H1 (cell line): ENCODE measurements at regions not wholly inside any gene's neighbourhood (a gene's known extent, or its start where the extent isn't known, plus 50 kb on each side); places are given as distances from the start of the nearest gene placed in this dataset.

Experiments
- CTCF ChIA-PET: fragments of 300-600 bp; sonication (Branson Sonifier 250); formaldehyde crosslinking; loops from one replicate; lab custom pipeline; 2021; ENCODE audit not compliant: partially characterized antibody; lab: Charles Lee
- POLR2A ChIA-PET: fragments of 300-600 bp; sonication (Branson Sonifier 250); formaldehyde crosslinking; loops from one replicate; lab custom pipeline; 2021; ENCODE audit warnings: inconsistent platforms; ENCODE audit not compliant: partially characterized antibody; lab: Charles Lee
- DNase-seq, 2 experiments: peaks; one replicate each; pipeline versions ENCODE4 v3.0.0 to v3.0.0-alpha.2; 2010 to 2022; ENCODE audit warnings: low spot score in 2 of 2, low read depth in 1 of 2, mixed read lengths in 1 of 2
- FAIRE-seq: peaks from 2 replicates; lab custom pipeline; 2011; peaks lifted over from hg19 to GRCh38; lab: Jason Lieb, UNC
- H2AFZ ChIP-seq: 2 replicates; pipeline ENCODE4 v1.8.1; 2012; ENCODE audit warnings: low read length, inconsistent platforms
- H2AK5ac ChIP-seq: 2 replicates; pipeline ENCODE4 v1.6.1; 2013; ENCODE audit warnings: low read depth, low read length
- H2BK120ac ChIP-seq: replicated peaks from 2 replicates; pipeline ENCODE3; 2013; ENCODE audit warnings: low read depth, low read length, inconsistent platforms
- H2BK12ac ChIP-seq: 2 replicates; pipeline ENCODE4 v1.6.1; 2013; ENCODE audit warnings: low read depth, low read length
- H2BK15ac ChIP-seq: 2 replicates; pipeline ENCODE4 v1.6.1; 2013; ENCODE audit warnings: low read length
- H2BK20ac ChIP-seq: 2 replicates; pipeline ENCODE4 v1.6.1; 2013; ENCODE audit warnings: low read length
- H2BK5ac ChIP-seq: 2 replicates; pipeline ENCODE4 v1.6.1; 2013; ENCODE audit warnings: low read depth, low read length
- H3K14ac ChIP-seq: 2 replicates; pipeline ENCODE4 v1.6.1; 2013; ENCODE audit warnings: inconsistent platforms; ENCODE audit not compliant: insufficient read length
- H3K18ac ChIP-seq: 2 replicates; pipeline ENCODE4 v1.6.1; 2013; ENCODE audit warnings: low read length; ENCODE audit errors: extremely low read depth
- H3K23ac ChIP-seq: 2 replicates; pipeline ENCODE4 v1.6.1; 2013; ENCODE audit warnings: inconsistent platforms; ENCODE audit not compliant: insufficient read length
- H3K23me2 ChIP-seq: 2 replicates; pipeline ENCODE4 v1.6.1; 2013; ENCODE audit warnings: low read depth, low read length
- H3K27ac ChIP-seq: 2 replicates; pipeline ENCODE4 v1.6.1; 2011; ENCODE audit warnings: low read depth, low read length, inconsistent platforms
- H3K27me3 ChIP-seq, 4 experiments: replicated peaks in 1 of 4; 1 replicate in 1 of 4; 2 replicates in 3 of 4; pipeline versions ENCODE4 v1.6.1 to v1.8.1; 2011 to 2013; ENCODE audit warnings: low read length in 3 of 4, mild to moderate bottlenecking in 3 of 4, inconsistent platforms in 2 of 4, mixed read lengths in 2 of 4, moderate library complexity in 1 of 4; ENCODE audit not compliant: control insufficient read depth in 3 of 4, insufficient read depth in 3 of 4; ENCODE audit errors: extremely low read depth in 1 of 4
- H3K36me3 ChIP-seq, 4 experiments: 2 replicates each; pipeline versions ENCODE4 v1.6.1 to v1.8.1; 2011 to 2013; ENCODE audit warnings: mild to moderate bottlenecking in 4 of 4, low read length in 3 of 4, moderate library complexity in 2 of 4, control low read depth in 1 of 4, inconsistent platforms in 1 of 4; ENCODE audit not compliant: insufficient read depth in 4 of 4, control insufficient read depth in 2 of 4
- H3K4ac ChIP-seq: replicated peaks from 2 replicates; pipeline ENCODE3; 2013; ENCODE audit warnings: low read length, low read depth, mixed read lengths, inconsistent platforms; ENCODE audit not compliant: insufficient read length
- H3K4me1 ChIP-seq, 4 experiments: replicated peaks in 1 of 4; 1 replicate in 1 of 4; 2 replicates in 3 of 4; pipeline versions ENCODE4 v1.6.1 to v1.8.1; 2011 to 2013; ENCODE audit warnings: low read length in 3 of 4, inconsistent platforms in 2 of 4, mixed read lengths in 1 of 4; ENCODE audit not compliant: insufficient read depth in 4 of 4, control insufficient read depth in 3 of 4
- H3K4me2 ChIP-seq, 2 experiments: 2 replicates each; pipeline versions ENCODE4 v1.6.1 to v1.8.1; 2011 to 2013; ENCODE audit warnings: low read depth in 2 of 2, low read length in 2 of 2, control low read depth in 1 of 2, inconsistent platforms in 1 of 2, mild to moderate bottlenecking in 1 of 2; ENCODE audit not compliant: insufficient read depth in 1 of 2
- H3K4me3 ChIP-seq, 4 experiments: fragments of 200-600, 300-600 bp in 1 of 4; sonication (generic), shearing (Covaris generic), sonication (Bioruptor Twin) in 1 of 4; 2 replicates each; pipeline versions ENCODE4 v1.5.1 to v1.8.1; 2011 to 2016; ENCODE audit warnings: low read length in 4 of 4, low read depth in 3 of 4, control low read depth in 2 of 4, inconsistent platforms in 2 of 4, mild to moderate bottlenecking in 2 of 4, mixed read lengths in 1 of 4, moderate library complexity in 1 of 4; ENCODE audit not compliant: insufficient read depth in 2 of 4; ENCODE audit errors: extremely low read depth in 1 of 4
- H3K56ac ChIP-seq: replicated peaks from 2 replicates; pipeline ENCODE3; 2013; ENCODE audit warnings: low read depth, mild to moderate bottlenecking, mixed read lengths, low read length, inconsistent platforms; ENCODE audit not compliant: insufficient read length
- H3K79me1 ChIP-seq: 2 replicates; pipeline ENCODE4 v1.6.1; 2013; ENCODE audit warnings: low read depth, low read length, control low read depth
- H3K79me2 ChIP-seq, 2 experiments: 2 replicates each; pipeline versions ENCODE4 v1.6.1 to v1.8.1; 2012 to 2013; ENCODE audit warnings: low read length in 2 of 2, mild to moderate bottlenecking in 2 of 2, inconsistent platforms in 1 of 2; ENCODE audit not compliant: insufficient read depth in 2 of 2, control insufficient read depth in 1 of 2
- H3K9ac ChIP-seq, 4 experiments: replicated peaks in 1 of 4; 1 replicate in 1 of 4; 2 replicates in 3 of 4; pipeline versions ENCODE4 v1.6.1 to v1.8.1; 2011 to 2013; ENCODE audit warnings: low read depth in 3 of 4, low read length in 3 of 4, control low read depth in 2 of 4, mild to moderate bottlenecking in 2 of 4, moderate library complexity in 2 of 4, inconsistent platforms in 1 of 4; ENCODE audit errors: extremely low read depth in 1 of 4
- H3K9me3 ChIP-seq, 2 experiments: 2 replicates each; pipeline versions ENCODE4 v1.6.1 to v1.8.1; 2012 to 2013; ENCODE audit warnings: mild to moderate bottlenecking in 2 of 2, moderate library complexity in 2 of 2, control low read depth in 1 of 2, inconsistent platforms in 1 of 2, low read depth in 1 of 2, low read length in 1 of 2, mixed read lengths in 1 of 2; ENCODE audit not compliant: insufficient read depth in 2 of 2
- H4K20me1 ChIP-seq, 2 experiments: replicated peaks in 1 of 2; 2 replicates each; pipeline versions ENCODE3 to v1.8.1; 2011 to 2013; ENCODE audit warnings: inconsistent platforms in 2 of 2, low read length in 2 of 2, mild to moderate bottlenecking in 1 of 2; ENCODE audit not compliant: insufficient read depth in 2 of 2, control insufficient read depth in 1 of 2
- H4K5ac ChIP-seq: 2 replicates; pipeline ENCODE4 v1.6.1; 2013; ENCODE audit warnings: low read length, low read depth, mixed read lengths, inconsistent platforms; ENCODE audit not compliant: insufficient read length
- H4K8ac ChIP-seq: 2 replicates; pipeline ENCODE4 v1.8.0; 2013; ENCODE audit warnings: mild to moderate bottlenecking, moderate library complexity, low read length, inconsistent platforms; ENCODE audit not compliant: insufficient read depth; ENCODE audit errors: extremely low read depth
- H4K91ac ChIP-seq: replicated peaks from 2 replicates; pipeline ENCODE3; 2013; ENCODE audit warnings: low read length, mixed read lengths, inconsistent platforms; ENCODE audit not compliant: insufficient read length
- BCL11A ChIP-seq, 2 experiments: IDR thresholded peaks; one replicate each; pipeline ENCODE4 v1.6.1; 2011; ENCODE audit warnings: low read depth in 2 of 2, low read length in 2 of 2, mild to moderate bottlenecking in 2 of 2
- CHD1 ChIP-seq: IDR thresholded peaks from 2 replicates; pipeline ENCODE4 v1.6.1; 2012; ENCODE audit warnings: low read depth, low read length, improper control_type of control experiment
- CTCF ChIP-seq, 3 experiments: IDR thresholded peaks; 1 replicate in 2 of 3; 2 replicates in 1 of 3; pipeline versions ENCODE4 v1.5.1 to v1.6.1; 2011; ENCODE audit warnings: low read length in 3 of 3, mild to moderate bottlenecking in 3 of 3, inconsistent platforms in 2 of 3, low read depth in 1 of 3, moderate library complexity in 1 of 3; ENCODE audit not compliant: insufficient read depth in 1 of 3; ENCODE audit errors: control extremely low read depth in 1 of 3
- GABPA ChIP-seq: IDR thresholded peaks from 2 replicates; pipeline ENCODE4 v1.6.1; 2011; ENCODE audit warnings: mild to moderate bottlenecking, low read length, moderate library complexity, borderline replicate concordance; ENCODE audit not compliant: insufficient read depth
- GTF2F1 ChIP-seq: IDR thresholded peaks from 2 replicates; pipeline ENCODE4 v1.6.1; 2012; ENCODE audit warnings: low read depth, low read length, improper control_type of control experiment, borderline replicate concordance
- HDAC2 ChIP-seq, 2 experiments: fragments of 300-600 bp in 1 of 2; sonication (generic) in 1 of 2; IDR thresholded peaks; 2 replicates each; pipeline ENCODE4 v1.6.1; 2011 to 2012; ENCODE audit warnings: low read depth in 2 of 2, low read length in 2 of 2, mild to moderate bottlenecking in 2 of 2, moderate library complexity in 2 of 2, borderline replicate concordance in 1 of 2, inconsistent platforms in 1 of 2
- MAX ChIP-seq: IDR thresholded peaks from 2 replicates; pipeline ENCODE4 v1.6.1; 2012; ENCODE audit warnings: inconsistent platforms
- PHF8 ChIP-seq: fragments of 200-600 bp; sonication (generic); conservative IDR thresholded peaks from 2 replicates; pipeline ENCODE4 v1.7.1; 2012; ENCODE audit warnings: low read depth, mild to moderate bottlenecking, inconsistent platforms, low read length, moderate library complexity
- POU5F1 ChIP-seq: IDR thresholded peaks from 2 replicates; pipeline ENCODE4 v1.6.1; 2011; ENCODE audit warnings: low read depth, mild to moderate bottlenecking, low read length, moderate library complexity
- SIRT6 ChIP-seq: IDR thresholded peaks from one replicate; pipeline ENCODE4 v1.7.1; 2012; ENCODE audit warnings: low read length, inconsistent platforms
- TAF1 ChIP-seq: IDR thresholded peaks from 2 replicates; pipeline ENCODE4 v1.6.1; 2011; ENCODE audit warnings: mild to moderate bottlenecking, low read depth, low read length
- TAF7 ChIP-seq: optimal IDR thresholded peaks from 2 replicates; pipeline ENCODE3; 2011; ENCODE audit warnings: low read depth, mild to moderate bottlenecking, inconsistent platforms, low read length, moderate library complexity, borderline replicate concordance
- WGBS, 2 experiments: shearing (Covaris generic) in 1 of 2; methylation state at CpG; one replicate each; pipeline versions ENCODE4 v1.1.6 to v1.1.7; 2013 to 2015; ENCODE audit warnings: low lambda C conversion rate in 2 of 2, mixed read lengths in 2 of 2, inconsistent platforms in 1 of 2, low coverage in 1 of 2, missing lambda C conversion rate in 1 of 2; ENCODE audit not compliant: insufficient replicate concordance in 2 of 2, insufficient coverage in 1 of 2, insufficient read length in 1 of 2; ENCODE audit errors: extremely low coverage in 1 of 2, missing lambda C conversion rate in 1 of 2; 5-methylcytosine and 5-hydroxymethylcytosine counted together

- H3K27ac ChIP-seq, result no peak overlapping the region
- TF ChIP-seq SIRT6, result no peak
- TF ChIP-seq TAF1, result no peak
- TF ChIP-seq CTCF (IDR thresholded peaks at IDR 0.05; ENCODE audit: control extremely low read depth in 1 of 3, insufficient read depth in 1 of 3, low read depth in 1 of 3, low read length in 3 of 3), result no peak
- TF ChIP-seq CHD1, result no peak
- no peak for TF ChIP-seq BCL11A (IDR thresholded peaks at IDR 0.05; ENCODE audit: low read depth in 2 of 2, low read length in 2 of 2)
- no peak for TF ChIP-seq PHF8
- no peak for TF ChIP-seq GABPA
- no peak for TF ChIP-seq TAF7
- TF ChIP-seq GTF2F1, result no peak
- no peak for TF ChIP-seq POU5F1
- TF ChIP-seq MAX, result no peak
- no peak for TF ChIP-seq HDAC2 (IDR thresholded peaks at IDR 0.05; ENCODE audit: borderline replicate concordance in 1 of 2, low read depth in 2 of 2, low read length in 2 of 2)
- no peak overlapping the region for H3K4me2 ChIP-seq
- no peak overlapping the region for H2BK12ac ChIP-seq
- H3K4me1 ChIP-seq, result no peaks in the 10 kb centered on the region
- no peak for FAIRE-seq
- H2BK15ac ChIP-seq, result no peak overlapping the region
- H2BK120ac ChIP-seq, result no peak overlapping the region
- no peaks in the 10 kb centered on the region for H3K36me3 ChIP-seq
- H3K23me2 ChIP-seq, result no peaks in the 10 kb centered on the region
- H3K14ac ChIP-seq, result no peak overlapping the region
- no peak overlapping the region for H4K5ac ChIP-seq
- no peak overlapping the region for H3K4me3 ChIP-seq
- H4K8ac ChIP-seq, result no peak overlapping the region
- H3K9me3 ChIP-seq, result no peaks in the 10 kb centered on the region
- no peak overlapping the region for H3K56ac ChIP-seq
- H3K18ac ChIP-seq, result no peak overlapping the region
- H3K23ac ChIP-seq, result no peak overlapping the region
- H2BK5ac ChIP-seq, result no peak overlapping the region
- ChIA-PET CTCF (interaction anchor here (0.8 to 9.8 kb wide), 2 partner anchors 13 to 209 kb away, joined by 3 to 132 read pairs; no protein-coding TSS in a partner anchor), POLR2A (no interaction called here)
- no peak overlapping the region for H2AFZ ChIP-seq
- no peak overlapping the region for H3K4ac ChIP-seq
- H2BK20ac ChIP-seq, result no peak overlapping the region
- H4K91ac ChIP-seq, result no peak overlapping the region
- no peak overlapping the region for H3K9ac ChIP-seq
- H3K79me1 ChIP-seq, result no peaks in the 10 kb centered on the region
- WGBS, 2 experiments, result 78% methylated on average over 4 of the region's 4 CpGs; no CpG with 5 or more reads in 1 of the 2 experiments
- no peaks in the 10 kb centered on the region for H3K79me2 ChIP-seq
- no peaks in the 10 kb centered on the region for H3K27me3 ChIP-seq
- DNase-seq, result no peak
- H4K20me1 ChIP-seq, result no peaks in the 10 kb centered on the region
- H2AK5ac ChIP-seq, result no peak overlapping the region
Observed at GRCh38 chr10:117432866-117433265, 57.6 kb upstream of the PDZD8 start.
